ENCODE measurements at regions not wholly inside any gene's neighbourhood (a gene's known extent, or its start where the extent isn't known, plus 50 kb on each side); places are given as distances from the start of the nearest gene placed in this dataset.

DNA sequence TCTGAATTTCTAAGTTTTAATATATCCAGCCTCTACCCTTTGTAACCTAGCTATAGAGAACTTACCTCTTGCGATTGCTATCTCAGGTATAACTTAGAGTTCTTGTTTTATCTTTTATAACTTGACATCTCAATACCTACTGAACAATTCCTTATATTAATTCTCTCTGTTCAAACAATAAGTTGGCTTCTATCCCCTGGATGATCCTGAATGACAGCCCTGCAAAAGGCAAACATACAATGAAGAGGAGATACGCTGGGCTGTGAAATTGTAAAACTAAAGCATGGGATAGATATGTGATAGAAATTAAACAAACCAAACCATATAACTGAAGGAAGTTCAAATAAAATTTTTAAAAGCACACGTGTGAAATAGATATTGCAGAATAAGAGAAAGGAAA is 513.6 kb upstream of the PTCHD4 start:
- TF ChIP-seq EZH2 (IDR thresholded peaks at IDR 0.05; ENCODE audit: insufficient read depth, poor library complexity, severe bottlenecking) (no peak), EZH2phosphoT487 (IDR thresholded peaks at IDR 0.05; ENCODE audit: insufficient read depth, low read depth) (no peak)

Data from GM23248 (cell line).